ENCODE measurements at regions not wholly inside any gene's neighbourhood (a gene's known extent, or its start where the extent isn't known, plus 50 kb on each side); places are given as distances from the start of the nearest gene placed in this dataset.
A peak's percentile ranks its signal among the peaks of the same experiment; 100 is the strongest.

- DNase-seq (ENCODE audit: low read depth) = no peak
Measured at GRCh38 chr4:175376287-175376977, 435.6 kb downstream of the GPM6A start.

DNA sequence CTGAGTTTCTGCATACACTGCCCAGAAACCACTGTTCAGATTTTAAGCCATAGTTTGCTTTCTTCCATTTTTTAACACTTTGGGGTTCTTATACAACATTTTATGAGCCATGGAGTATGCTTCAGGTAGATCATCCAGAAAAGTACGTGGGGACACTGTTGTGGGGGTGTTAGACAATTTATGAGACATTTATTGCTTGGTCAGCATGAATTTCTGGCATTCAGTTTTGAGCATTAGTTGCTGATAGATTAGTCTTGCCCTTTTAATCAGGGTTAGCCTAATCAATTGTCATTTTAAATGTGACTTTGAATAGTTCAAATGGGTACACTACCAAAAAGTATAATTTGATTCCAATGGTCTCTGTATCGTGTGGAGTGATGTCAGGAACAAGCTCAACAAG lies 434.9 kb downstream of the GPM6A start:
- DNase-seq (ENCODE audit: low read depth) = no peak

GRCh38 chr4:175378372-175378771 lies 433.7 kb downstream of the GPM6A start:
- DNase-seq (ENCODE audit: low read depth) = no peak

GRCh38 chr4:175380841-175381240 lies 431.2 kb downstream of the GPM6A start:
- no peak for DNase-seq (ENCODE audit: low read depth)

GRCh38 chr4:175385797-175386196 lies 426.3 kb downstream of the GPM6A start:
- DNase-seq (ENCODE audit: low read depth) = peak; percentile 71

- DNase-seq (ENCODE audit: low read depth) = no peak
Measured at GRCh38 chr4:175386776-175387507, 425.1 kb downstream of the GPM6A start.

DNA sequence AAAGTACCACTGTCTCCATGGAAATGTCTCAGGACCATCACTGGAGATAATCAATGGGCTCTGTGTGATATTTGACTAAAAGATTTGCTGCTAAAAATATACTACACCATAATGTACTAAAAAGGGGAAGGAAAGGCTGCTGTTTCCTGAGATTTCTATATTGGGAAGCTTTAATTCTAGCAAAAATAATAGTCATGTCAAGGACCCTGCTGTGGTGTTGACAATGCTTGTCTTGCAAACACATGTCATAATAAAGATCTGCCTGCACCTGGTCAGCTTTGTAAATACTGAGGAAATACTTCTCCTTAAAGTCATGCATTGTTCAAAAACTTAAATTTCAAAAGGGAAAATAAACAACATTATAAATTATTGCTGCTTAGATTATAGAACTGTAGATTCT lies 417.9 kb downstream of the GPM6A start:
- no peak for DNase-seq (ENCODE audit: low read depth)

DNA sequence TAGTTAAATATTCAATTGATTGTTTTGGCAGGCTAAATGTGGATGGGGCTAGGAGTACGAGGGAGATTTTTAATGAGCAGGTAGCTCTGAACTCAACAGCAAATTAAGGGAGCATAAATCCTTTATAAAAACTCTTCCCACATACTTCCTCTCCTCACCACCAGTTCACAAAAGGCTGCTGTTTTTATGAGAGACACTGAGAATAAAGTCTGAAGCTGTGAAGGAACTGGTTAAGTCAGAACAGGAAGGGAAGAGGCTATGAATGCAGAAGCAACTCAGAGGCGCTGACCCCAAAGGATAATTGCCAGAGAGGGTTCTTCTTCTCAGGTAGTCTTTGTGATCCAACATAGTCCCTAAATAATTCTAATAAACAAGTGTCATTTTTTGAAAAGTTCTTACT lies 406.1 kb downstream of the GPM6A start:
- DNase-seq (ENCODE audit: low read depth) = no peak

GRCh38 chr4:175407926-175408325 lies 404.1 kb downstream of the GPM6A start:
- DNase-seq (ENCODE audit: low read depth) = no peak

DNA sequence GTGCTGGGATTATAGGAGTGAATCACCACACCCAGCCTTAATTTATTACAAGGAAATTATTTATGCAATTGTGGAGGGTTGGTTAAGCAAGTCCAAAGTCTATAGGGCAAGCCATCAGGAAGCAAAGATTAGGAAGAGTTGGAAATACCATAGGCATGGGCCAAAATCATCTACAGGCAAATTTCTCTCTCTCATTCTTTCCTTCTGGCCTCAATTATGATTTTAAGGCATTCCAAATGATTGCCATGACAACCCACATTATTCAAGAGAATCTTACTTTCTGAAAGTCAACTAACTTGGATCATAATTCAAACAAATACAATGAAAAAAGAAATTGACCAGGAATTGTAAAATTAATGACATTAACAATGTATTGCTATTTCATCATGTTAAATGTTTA lies 400.8 kb downstream of the GPM6A start:
- DNase-seq (ENCODE audit: low read depth) = no peak

DNA sequence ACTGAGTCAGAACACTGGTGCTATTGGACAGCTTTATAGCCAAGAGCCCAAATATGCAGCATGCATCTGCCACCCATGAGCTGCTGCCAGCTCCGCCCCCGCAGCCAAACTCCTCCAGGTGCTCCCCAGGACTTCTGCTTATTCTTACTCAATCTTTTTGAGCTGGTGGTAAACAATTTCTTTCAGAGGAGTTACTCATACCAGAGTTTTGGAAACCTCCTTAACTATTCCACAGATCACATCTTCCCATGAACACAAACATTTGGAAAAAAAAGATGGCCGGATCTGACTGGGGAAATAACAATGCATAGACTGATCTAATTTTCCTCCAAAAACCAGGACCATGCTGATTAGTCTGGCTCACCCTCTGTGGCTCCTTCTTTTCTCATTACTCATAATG lies 399.9 kb downstream of the GPM6A start:
- peak; percentile 44 for DNase-seq (ENCODE audit: low read depth)

- peak; percentile 86 for DNase-seq (ENCODE audit: low read depth)
Measured at GRCh38 chr4:175412746-175413145, 399.3 kb downstream of the GPM6A start.

DNA sequence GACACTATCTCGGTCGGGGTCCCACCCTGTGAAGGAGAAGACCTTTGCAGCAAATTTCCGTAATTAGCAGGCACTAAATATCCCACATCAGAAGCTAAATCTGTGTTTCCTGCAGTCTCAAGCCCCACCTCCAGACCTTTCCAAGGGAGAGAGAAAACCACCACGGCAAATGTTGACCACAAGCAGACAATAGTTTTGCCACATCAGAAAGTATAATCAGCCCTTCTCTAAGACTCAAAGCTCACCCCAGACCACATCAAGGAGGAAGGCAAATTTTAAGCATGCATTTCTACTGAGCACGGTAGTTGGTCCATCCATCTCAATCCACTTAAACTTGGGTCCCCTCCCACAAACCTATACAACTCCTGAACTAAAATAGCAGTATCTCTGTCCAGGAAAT lies 398.5 kb downstream of the GPM6A start:
- DNase-seq (ENCODE audit: low read depth) = peak; percentile 61

DNA sequence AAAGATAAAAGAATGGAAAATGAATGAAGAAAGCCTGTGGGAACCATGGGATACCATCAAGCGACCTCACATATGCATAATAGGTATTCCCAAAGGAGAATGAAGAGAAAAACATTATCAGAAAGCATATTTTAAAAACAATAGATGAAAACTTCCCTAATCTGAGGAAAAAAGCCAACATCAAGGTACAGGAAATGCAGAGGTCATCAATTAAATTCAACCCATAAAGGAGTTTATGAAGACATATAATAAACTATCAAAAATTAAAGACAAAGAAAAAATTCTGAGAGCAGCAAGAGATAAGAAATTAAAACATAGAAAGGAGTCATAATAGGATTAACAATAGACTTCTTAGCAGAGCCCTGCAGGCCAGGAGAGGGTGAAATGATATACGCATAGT lies 397.5 kb downstream of the GPM6A start:
- no peak for DNase-seq (ENCODE audit: low read depth)

- DNase-seq (ENCODE audit: low read depth) = peak; percentile 76
Measured at GRCh38 chr4:175418516-175418915, 393.5 kb downstream of the GPM6A start.

DNA sequence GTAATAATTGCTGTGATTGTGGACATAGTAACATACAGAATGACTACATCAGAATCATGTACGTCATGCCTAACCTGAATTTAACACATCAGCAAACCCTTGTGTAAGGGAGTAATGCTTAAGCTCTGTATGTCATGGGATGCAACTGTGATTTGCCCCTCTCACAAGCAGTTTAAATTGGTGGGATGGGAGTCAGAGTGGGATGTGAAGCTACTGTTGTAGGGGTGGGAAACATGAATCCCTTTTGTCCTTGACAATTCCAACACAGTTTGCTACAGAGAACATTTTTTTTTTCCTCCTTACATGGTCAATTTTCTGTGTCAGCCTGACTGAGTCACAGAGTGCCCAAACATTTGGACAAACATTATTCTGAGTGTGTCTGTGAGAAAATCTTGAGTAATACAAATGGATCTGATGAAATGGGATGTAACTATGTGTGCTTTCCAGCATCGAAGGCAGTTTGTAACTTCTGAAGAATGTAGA lies 392.8 kb downstream of the GPM6A start:
- DNase-seq (ENCODE audit: low read depth) = peak; percentile 99

- DNase-seq (ENCODE audit: low read depth) = peak; percentile 89
Measured at GRCh38 chr4:175421506-175421905, 390.6 kb downstream of the GPM6A start.

- peak; percentile 82 for DNase-seq (ENCODE audit: low read depth)
Measured at GRCh38 chr4:175422331-175422730, 389.7 kb downstream of the GPM6A start.

- no peak for DNase-seq (ENCODE audit: low read depth)
Measured at GRCh38 chr4:175424111-175424510, 388.0 kb downstream of the GPM6A start.

- DNase-seq (ENCODE audit: low read depth) = no peak
Measured at GRCh38 chr4:175427751-175428150, 384.3 kb downstream of the GPM6A start.

DNA sequence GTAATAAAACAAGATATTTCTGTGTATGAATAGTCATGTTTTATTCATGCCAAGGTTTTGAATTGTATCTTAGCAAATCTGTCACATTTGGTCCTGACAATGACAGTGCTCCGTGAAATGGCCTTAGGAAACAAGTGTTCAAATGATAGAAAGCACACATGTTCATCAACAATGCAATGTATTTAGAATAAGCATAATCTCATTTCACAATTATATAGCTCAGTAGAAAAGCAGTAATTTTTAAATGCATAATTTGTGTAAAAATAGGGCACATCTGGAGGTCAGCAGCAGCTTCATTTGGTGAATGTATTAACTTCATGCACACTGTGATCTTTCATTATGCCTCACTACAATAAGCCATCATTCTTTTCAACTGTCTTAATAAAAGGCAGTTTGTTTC lies 380.4 kb downstream of the GPM6A start:
- DNase-seq (ENCODE audit: low read depth) = no peak

GRCh38 chr4:175435381-175435783 lies 376.7 kb downstream of the GPM6A start:
- DNase-seq (ENCODE audit: low read depth) = peak; percentile 34

- no peak for DNase-seq (ENCODE audit: low read depth)
Measured at GRCh38 chr4:175436196-175436595, 375.9 kb downstream of the GPM6A start.

DNA sequence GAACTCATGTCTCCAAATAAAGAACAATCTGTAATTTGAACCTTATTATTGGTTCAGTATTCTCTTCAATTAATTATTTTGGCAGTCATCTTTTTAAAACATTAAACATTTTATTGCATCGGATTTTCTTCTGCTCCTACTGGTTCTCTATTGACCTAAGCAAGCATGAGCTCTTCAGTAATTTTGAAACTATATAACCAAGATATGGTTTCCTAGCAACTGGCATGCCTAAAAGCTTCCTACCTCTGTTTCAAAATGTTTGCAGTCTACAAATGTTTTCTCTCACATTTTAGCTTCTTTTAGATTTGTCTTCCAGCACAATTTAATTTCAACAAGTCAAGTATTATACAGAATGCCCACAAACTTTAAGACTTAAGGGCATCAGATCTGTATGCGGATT lies 371.3 kb downstream of the GPM6A start:
- DNase-seq (ENCODE audit: low read depth) = peak; percentile 25
